ENCODE measurements at regions not wholly inside any gene's neighbourhood (a gene's known extent, or its start where the extent isn't known, plus 50 kb on each side); places are given as distances from the start of the nearest gene placed in this dataset.

DNA sequence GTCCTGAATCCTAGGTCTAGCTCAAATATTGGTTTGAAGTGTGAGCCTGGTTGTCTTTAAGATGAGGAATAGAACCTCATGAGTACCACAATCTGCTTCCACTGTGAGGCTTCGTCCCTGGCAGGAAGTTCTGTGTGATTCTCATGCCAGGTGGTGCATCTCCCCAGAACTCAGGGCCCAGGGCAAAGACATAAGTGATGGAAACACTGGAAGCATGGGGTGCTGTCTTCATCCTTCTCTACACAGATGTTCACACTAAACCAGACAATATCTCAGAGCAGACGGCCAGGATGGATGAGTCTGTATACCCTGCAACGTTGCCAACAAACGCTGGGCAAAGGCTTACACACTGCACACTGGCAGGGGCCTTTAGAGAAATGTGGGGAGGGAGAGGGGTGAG, 475.9 kb upstream of the B3GAT1 start:
- H2AFZ ChIP-seq (ENCODE audit: low read length) = no peak overlapping the region
- H3K79me2 ChIP-seq (ENCODE audit: insufficient read depth, low read length) = no peaks in the 10 kb centered on the region
- no peaks in the 10 kb centered on the region for H3K4me1 ChIP-seq (ENCODE audit: insufficient read depth, low read length)
- H3K4me3 ChIP-seq (ENCODE audit: insufficient read depth, low read length) = no peak overlapping the region
- no peaks in the 10 kb centered on the region for H3K9me3 ChIP-seq (ENCODE audit: low read depth, low read length)
- no peaks in the 10 kb centered on the region for H3K36me3 ChIP-seq (ENCODE audit: insufficient read depth, low read length)
- H3K27me3 ChIP-seq (ENCODE audit: insufficient read depth, low read length) = no peaks in the 10 kb centered on the region
- DNase-seq (ENCODE audit: insufficient read length, low spot score, missing footprints) = no peak
- no peak overlapping the region for H3K27ac ChIP-seq (ENCODE audit: low read depth, low read length)
- no peak overlapping the region for H3K4me2 ChIP-seq (ENCODE audit: insufficient read depth, low read length)
- no peaks in the 10 kb centered on the region for H4K20me1 ChIP-seq (ENCODE audit: insufficient read depth, low read length)
- TF ChIP-seq CTCF (IDR thresholded peaks at IDR 0.05; ENCODE audit: extremely low read depth, low read depth, low read length) = no peak

DNA sequence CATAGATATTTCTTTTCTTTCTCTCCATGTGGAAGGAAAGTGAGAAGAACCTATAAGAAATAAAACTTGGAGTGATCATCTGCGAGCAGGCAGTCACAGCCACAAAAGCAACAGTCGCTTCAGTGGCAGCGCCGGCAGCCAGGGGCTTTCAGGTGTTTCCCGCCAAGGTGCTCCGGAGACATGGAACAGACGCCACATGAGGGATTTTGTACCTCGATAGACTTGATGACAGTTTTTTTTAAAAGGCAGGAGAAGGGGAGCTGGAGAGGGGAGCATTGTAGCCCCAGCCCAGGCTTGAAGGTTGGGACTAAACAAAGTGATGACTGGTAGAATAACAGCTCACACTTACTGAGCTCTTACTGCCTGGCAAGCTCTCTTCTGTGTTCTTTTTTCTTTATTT, 471.4 kb upstream of the B3GAT1 start:
- no peaks in the 10 kb centered on the region for H3K4me1 ChIP-seq (ENCODE audit: insufficient read depth, low read length)
- no peaks in the 10 kb centered on the region for H3K79me2 ChIP-seq (ENCODE audit: insufficient read depth, low read length)
- H4K20me1 ChIP-seq (ENCODE audit: insufficient read depth, low read length) = no peaks in the 10 kb centered on the region
- no peak for TF ChIP-seq CTCF (IDR thresholded peaks at IDR 0.05; ENCODE audit: extremely low read depth, low read depth, low read length)
- H3K4me3 ChIP-seq (ENCODE audit: insufficient read depth, low read length) = no peak overlapping the region
- no peaks in the 10 kb centered on the region for H3K9me3 ChIP-seq (ENCODE audit: low read depth, low read length)
- H3K27ac ChIP-seq (ENCODE audit: low read depth, low read length) = no peak overlapping the region
- H2AFZ ChIP-seq (ENCODE audit: low read length) = no peak overlapping the region
- H3K4me2 ChIP-seq (ENCODE audit: insufficient read depth, low read length) = no peak overlapping the region
- H3K27me3 ChIP-seq (ENCODE audit: insufficient read depth, low read length) = no peaks in the 10 kb centered on the region
- no peaks in the 10 kb centered on the region for H3K36me3 ChIP-seq (ENCODE audit: insufficient read depth, low read length)
- DNase-seq (ENCODE audit: insufficient read length, low spot score, missing footprints) = no peak

DNA sequence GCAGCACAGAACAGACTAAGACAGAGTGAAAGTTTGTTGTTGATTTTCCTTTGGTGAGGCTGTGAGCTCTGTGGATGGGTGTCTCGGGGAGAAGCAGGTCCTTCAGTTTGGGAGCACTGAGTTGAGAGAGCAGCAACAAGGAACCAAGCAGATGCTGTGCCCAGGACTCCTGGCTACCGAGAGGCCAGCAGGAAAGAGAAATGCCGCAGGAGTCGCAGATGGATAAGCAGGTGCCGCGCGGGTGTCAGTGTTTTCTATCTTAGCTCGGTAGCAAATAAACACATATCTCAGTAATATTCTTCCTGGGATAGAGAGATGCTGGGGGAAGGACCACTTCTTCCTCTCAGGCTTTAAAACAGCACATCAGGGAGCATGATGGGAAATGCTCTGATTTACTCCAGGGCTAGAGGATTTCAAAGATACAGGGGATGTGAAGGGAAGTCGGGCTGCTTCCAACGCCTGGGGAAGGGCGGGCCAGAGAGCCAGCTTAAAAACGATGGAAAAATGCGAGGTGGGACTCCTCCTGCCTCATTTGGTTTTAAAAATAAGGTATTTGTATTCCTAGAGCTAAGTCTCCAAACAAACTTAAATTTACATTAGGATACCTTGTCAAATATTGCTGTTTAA, 470.7 kb upstream of the B3GAT1 start:
- Histone ChIP-seq H3K9me3 (ENCODE audit: low read depth, low read length) (no peaks in the 10 kb centered on the region), H2AFZ (ENCODE audit: low read length) (no peak overlapping the region), H3K4me3 (ENCODE audit: insufficient read depth, low read length) (no peak overlapping the region), H3K27me3 (ENCODE audit: insufficient read depth, low read length) (no peaks in the 10 kb centered on the region), H3K79me2 (ENCODE audit: insufficient read depth, low read length) (no peaks in the 10 kb centered on the region), H4K20me1 (ENCODE audit: insufficient read depth, low read length) (no peaks in the 10 kb centered on the region), H3K4me1 (ENCODE audit: insufficient read depth, low read length) (no peaks in the 10 kb centered on the region), H3K36me3 (ENCODE audit: insufficient read depth, low read length) (no peaks in the 10 kb centered on the region), H3K27ac (ENCODE audit: low read depth, low read length) (no peak overlapping the region), H3K4me2 (ENCODE audit: insufficient read depth, low read length) (no peak overlapping the region)
- no peak for DNase-seq (ENCODE audit: insufficient read length, low spot score, missing footprints)
- no peak for TF ChIP-seq CTCF (IDR thresholded peaks at IDR 0.05; ENCODE audit: extremely low read depth, low read depth, low read length)

- DNase-seq (ENCODE audit: insufficient read length, low spot score, missing footprints) = no peak
- Histone ChIP-seq H2AFZ (ENCODE audit: low read length) (no peak overlapping the region), H3K4me1 (ENCODE audit: insufficient read depth, low read length) (no peaks in the 10 kb centered on the region), H4K20me1 (ENCODE audit: insufficient read depth, low read length) (no peaks in the 10 kb centered on the region), H3K4me3 (ENCODE audit: insufficient read depth, low read length) (no peak overlapping the region), H3K9me3 (ENCODE audit: low read depth, low read length) (no peaks in the 10 kb centered on the region), H3K36me3 (ENCODE audit: insufficient read depth, low read length) (no peaks in the 10 kb centered on the region), H3K4me2 (ENCODE audit: insufficient read depth, low read length) (no peak overlapping the region), H3K27me3 (ENCODE audit: insufficient read depth, low read length) (no peaks in the 10 kb centered on the region), H3K27ac (ENCODE audit: low read depth, low read length) (no peak overlapping the region), H3K79me2 (ENCODE audit: insufficient read depth, low read length) (no peaks in the 10 kb centered on the region)
- no peak for TF ChIP-seq CTCF (IDR thresholded peaks at IDR 0.05; ENCODE audit: extremely low read depth, low read depth, low read length)
Measured at GRCh38 chr11:134882141-134882540, 470.1 kb upstream of the B3GAT1 start.

Measured in osteoblast (primary cell).